ENCODE measurements at regions not wholly inside any gene's neighbourhood (a gene's known extent, or its start where the extent isn't known, plus 50 kb on each side); places are given as distances from the start of the nearest gene placed in this dataset.

DNA sequence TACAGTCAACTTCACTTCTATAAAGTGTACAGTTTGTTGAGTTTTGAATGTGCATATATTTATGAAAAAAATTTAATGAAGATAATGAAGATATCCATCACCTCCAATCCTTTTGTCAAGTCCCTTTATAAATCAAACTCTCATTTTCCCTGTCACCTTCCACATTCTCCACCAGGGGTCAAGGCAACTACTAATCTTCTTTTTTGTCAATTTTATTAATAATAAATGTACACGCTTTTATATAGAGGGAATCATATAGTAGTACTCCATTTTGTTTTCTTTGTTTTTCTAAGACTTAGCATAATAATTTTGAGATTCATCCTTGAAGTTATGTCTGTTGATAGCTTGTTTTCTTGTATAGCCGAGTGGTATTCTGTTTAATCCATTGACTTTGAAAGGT lies 1594.2 kb upstream of the PRMT6 start:
- Histone ChIP-seq H3K4ac (ENCODE audit: low read depth, low read length) (no peak overlapping the region), H3K27me3 (ENCODE audit: insufficient read depth, low read length) (no peaks in the 10 kb centered on the region), H3K27ac (ENCODE audit: insufficient read length, low read depth, low read length) (no peak overlapping the region), H2BK15ac (ENCODE audit: low read depth, low read length) (no peak overlapping the region), H4K91ac (ENCODE audit: insufficient read length, low read depth, low read length) (no peak overlapping the region), H2BK20ac (ENCODE audit: low read depth, low read length, poor library complexity, severe bottlenecking) (no peak overlapping the region), H2BK12ac (ENCODE audit: insufficient read length, low read depth, low read length) (no peak overlapping the region), H3K9me3 (ENCODE audit: control insufficient read depth, low read depth, low read length) (no peaks in the 10 kb centered on the region), H4K5ac (ENCODE audit: insufficient read length, low read depth, low read length) (no peak overlapping the region), H3K23ac (ENCODE audit: insufficient read length, low read depth, low read length) (no peak overlapping the region), H4K20me1 (ENCODE audit: control insufficient read depth, insufficient read depth, insufficient read length) (no peaks in the 10 kb centered on the region), H3K4me1 (ENCODE audit: insufficient read depth, low read length) (no peaks in the 10 kb centered on the region), H4K8ac (replicated peaks; ENCODE audit: insufficient read length, low read depth, low read length) (no peak overlapping the region), H3K9ac (ENCODE audit: extremely low read depth, insufficient read length, low read length) (no peak overlapping the region), H2AK5ac (ENCODE audit: insufficient read length, low read length) (no peak overlapping the region), H3K18ac (ENCODE audit: insufficient read length, low read depth, low read length) (no peak overlapping the region), H3K79me1 (ENCODE audit: insufficient read depth, low read depth, low read length, poor library complexity, severe bottlenecking) (no peaks in the 10 kb centered on the region), H3K79me2 (ENCODE audit: insufficient read depth, low read length) (no peaks in the 10 kb centered on the region), H3K14ac (ENCODE audit: insufficient read depth, low read length) (no peak overlapping the region), H2BK5ac (ENCODE audit: insufficient read length, low read length) (no peak overlapping the region), H3K4me2 (ENCODE audit: insufficient read depth, insufficient read length, low read length) (no peak overlapping the region), H3K23me2 (ENCODE audit: insufficient read length, low read depth, low read length, poor library complexity, severe bottlenecking) (no peaks in the 10 kb centered on the region), H2AFZ (ENCODE audit: low read length) (no peak overlapping the region), H2BK120ac (ENCODE audit: low read depth, low read length, poor library complexity, severe bottlenecking) (no peak overlapping the region), H3K56ac (ENCODE audit: insufficient read length, low read depth, low read length) (no peak overlapping the region), H3T11ph (ENCODE audit: low read length) (no peak overlapping the region)
- Mint-ChIP-seq H3K27me3 (ENCODE audit: low read depth) (no peaks in the 10 kb centered on the region), H3K4me3 (no peak overlapping the region), H3K9me3 (no peaks in the 10 kb centered on the region), H3K4me1 (peaks cover 2 to 5% of the 10 kb centered on the region in 2 experiments), H3K36me3 (ENCODE audit: insufficient read depth in 1 of 3, low read depth in 3 of 3) (no peaks in the 10 kb centered on the region), H3K27ac (no peak overlapping the region)
- WGBS (ENCODE audit: extremely low coverage, insufficient read length, low lambda C conversion rate): no CpG with 5 or more reads among the region's 2 CpGs
- no peak for DNase-seq
- peak; percentile 55 for TF ChIP-seq CTCF (conservative IDR thresholded peaks at IDR 0.05)

Data from H9 (cell line).